Breast epithelium (tissue), 3 donors: ENCODE measurements at regions not wholly inside any gene's neighbourhood (a gene's known extent, or its start where the extent isn't known, plus 50 kb on each side); places are given as distances from the start of the nearest gene placed in this dataset.
"Not testable (repeated sequence)": the region's sequence is repeated elsewhere in the genome, so short reads cannot be mapped to it uniquely, and the experiment has no call there.

ENCODE experiments used
- CTCF ChIP-seq, 3 donors: fragments of 450-650 bp; IDR thresholded peaks; one replicate each; pipeline ENCODE4 v1.5.1; 2016 to 2017; ENCODE audit warnings: antibody characterized with exemption in 3 of 3, mild to moderate bottlenecking in 3 of 3, moderate library complexity in 3 of 3
- POLR2A ChIP-seq: fragments of 450-650 bp; IDR thresholded peaks from one replicate; pipeline ENCODE4 v1.6.1; 2016; ENCODE audit warnings: antibody characterized with exemption, mild to moderate bottlenecking, moderate library complexity
- POLR2AphosphoS5 ChIP-seq, 3 donors: sonication (generic); formaldehyde crosslinking; IDR thresholded peaks; one replicate each; pipeline ENCODE4 v1.6.1; 2017; ENCODE audit warnings: antibody characterized with exemption in 3 of 3

- TF ChIP-seq CTCF (IDR thresholded peaks at IDR 0.05); POLR2A; POLR2AphosphoS5 (IDR thresholded peaks at IDR 0.05): not testable (repeated sequence)
These were observed 232.3 kb downstream of the POTEH start for GRCh38 chr22:15922132-15922531.
